Sigmoid colon (tissue), 4 donors: ENCODE measurements at regions not wholly inside any gene's neighbourhood (a gene's known extent, or its start where the extent isn't known, plus 50 kb on each side); places are given as distances from the start of the nearest gene placed in this dataset.

Experiments
- EP300 ChIP-seq, 4 donors: sonication (generic); formaldehyde crosslinking; IDR thresholded peaks; one replicate each; pipeline ENCODE4 v1.6.1; 2017; ENCODE audit warnings: antibody characterized with exemption in 4 of 4
- POLR2A ChIP-seq, 2 donors: fragments of 450-650 bp; IDR thresholded peaks; one replicate each; pipeline ENCODE4 v1.6.1; 2016; ENCODE audit warnings: antibody characterized with exemption in 2 of 2, mild to moderate bottlenecking in 2 of 2, moderate library complexity in 2 of 2
- POLR2AphosphoS5 ChIP-seq, 4 donors: sonication (generic); formaldehyde crosslinking; IDR thresholded peaks; one replicate each; pipeline ENCODE4 v1.6.1; 2017; ENCODE audit warnings: antibody characterized with exemption in 4 of 4
- TF ChIP-seq, protein P1 (sequence below), 4 experiments: fragments of 450-650 bp in 3 of 4; fragments of 200-600 bp in 1 of 4; IDR thresholded peaks; one replicate each; pipeline ENCODE4 v1.5.1; 2016 to 2019; ENCODE audit warnings: antibody characterized with exemption in 4 of 4, mild to moderate bottlenecking in 3 of 4, moderate library complexity in 2 of 4

DNA sequence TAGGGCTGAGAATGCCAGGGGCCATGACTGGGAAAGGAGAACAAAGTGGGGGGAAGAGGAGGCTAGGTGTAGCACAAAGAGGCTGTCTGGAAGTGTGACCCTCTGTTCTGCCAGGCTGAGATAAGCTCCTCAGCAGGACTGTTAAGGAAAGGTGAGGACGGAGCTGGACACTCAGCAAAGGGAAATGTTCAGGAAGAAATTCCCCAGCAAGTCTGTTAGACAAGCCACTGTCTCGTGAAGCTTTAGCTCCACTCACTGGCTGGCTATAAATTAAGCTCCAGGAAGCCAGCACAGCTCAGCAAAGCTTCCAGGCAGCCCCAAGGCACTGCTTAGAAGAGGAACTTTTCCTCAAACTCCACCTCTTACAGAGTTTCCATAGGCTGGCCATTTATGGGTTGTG is 181.2 kb upstream of the API5 start:
- TF ChIP-seq POLR2A (IDR thresholded peaks at IDR 0.05) (no peak), POLR2AphosphoS5 (IDR thresholded peaks at IDR 0.05) (no peak), EP300 (IDR thresholded peaks at IDR 0.05) (no peak)
- TF ChIP-seq, protein P1, sequence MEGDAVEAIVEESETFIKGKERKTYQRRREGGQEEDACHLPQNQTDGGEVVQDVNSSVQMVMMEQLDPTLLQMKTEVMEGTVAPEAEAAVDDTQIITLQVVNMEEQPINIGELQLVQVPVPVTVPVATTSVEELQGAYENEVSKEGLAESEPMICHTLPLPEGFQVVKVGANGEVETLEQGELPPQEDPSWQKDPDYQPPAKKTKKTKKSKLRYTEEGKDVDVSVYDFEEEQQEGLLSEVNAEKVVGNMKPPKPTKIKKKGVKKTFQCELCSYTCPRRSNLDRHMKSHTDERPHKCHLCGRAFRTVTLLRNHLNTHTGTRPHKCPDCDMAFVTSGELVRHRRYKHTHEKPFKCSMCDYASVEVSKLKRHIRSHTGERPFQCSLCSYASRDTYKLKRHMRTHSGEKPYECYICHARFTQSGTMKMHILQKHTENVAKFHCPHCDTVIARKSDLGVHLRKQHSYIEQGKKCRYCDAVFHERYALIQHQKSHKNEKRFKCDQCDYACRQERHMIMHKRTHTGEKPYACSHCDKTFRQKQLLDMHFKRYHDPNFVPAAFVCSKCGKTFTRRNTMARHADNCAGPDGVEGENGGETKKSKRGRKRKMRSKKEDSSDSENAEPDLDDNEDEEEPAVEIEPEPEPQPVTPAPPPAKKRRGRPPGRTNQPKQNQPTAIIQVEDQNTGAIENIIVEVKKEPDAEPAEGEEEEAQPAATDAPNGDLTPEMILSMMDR (IDR thresholded peaks at IDR 0.05), result no peak
